ENCODE measurements at regions not wholly inside any gene's neighbourhood (a gene's known extent, or its start where the extent isn't known, plus 50 kb on each side); places are given as distances from the start of the nearest gene placed in this dataset.

- Histone ChIP-seq H3K4me1 (ENCODE audit: insufficient read depth, low read length, poor library complexity, severe bottlenecking) (no peaks in the 10 kb centered on the region), H3K79me2 (ENCODE audit: insufficient read depth, low read length) (no peaks in the 10 kb centered on the region), H3K9me2 (replicated peaks; ENCODE audit: low read depth, low read length) (no peaks in the 10 kb centered on the region), H3K36me3 (ENCODE audit: insufficient read depth, low read length) (no peaks in the 10 kb centered on the region), H3K9ac (ENCODE audit: low read depth, low read length, poor library complexity, severe bottlenecking) (no peak overlapping the region), H3K4me2 (ENCODE audit: low read depth, low read length, poor library complexity, severe bottlenecking) (no peak overlapping the region), H3K27me3 (ENCODE audit: insufficient read depth, low read length, poor library complexity, severe bottlenecking) (no peaks in the 10 kb centered on the region), H3F3A (ENCODE audit: low read depth) (no peaks in the 10 kb centered on the region), H3K9me3 (ENCODE audit: insufficient read depth, low read depth, low read length) (no peaks in the 10 kb centered on the region), H4K20me1 (ENCODE audit: insufficient read depth, low read length, poor library complexity, severe bottlenecking) (no peaks in the 10 kb centered on the region), H2AFZ (ENCODE audit: low read length) (no peak overlapping the region), H3K4me3 (ENCODE audit: low read length, poor library complexity, severe bottlenecking) (no peak overlapping the region)
- TF ChIP-seq EZH2phosphoT487 (IDR thresholded peaks at IDR 0.05; ENCODE audit: borderline replicate concordance) (no peak), CTCF (conservative IDR thresholded peaks at IDR 0.05; ENCODE audit: low read length) (no peak)
Measured at GRCh38 chr2:65487404-65487803, 55.0 kb upstream of the SPRED2 start.

- TF ChIP-seq EZH2phosphoT487 (IDR thresholded peaks at IDR 0.05; ENCODE audit: borderline replicate concordance) (no peak), CTCF (conservative IDR thresholded peaks at IDR 0.05; ENCODE audit: low read length) (no peak)
- H3K9me3 ChIP-seq (ENCODE audit: insufficient read depth, low read depth, low read length), result no peaks in the 10 kb centered on the region
- no peaks in the 10 kb centered on the region for H3K36me3 ChIP-seq (ENCODE audit: insufficient read depth, low read length)
Measured at GRCh38 chr2:65486802-65487201, 54.4 kb upstream of the SPRED2 start.

GRCh38 chr2:65486282-65486681, 53.9 kb upstream of the SPRED2 start:
- Histone ChIP-seq H2AFZ (ENCODE audit: low read length) (no peak overlapping the region), H3K9me3 (ENCODE audit: insufficient read depth, low read depth, low read length) (no peaks in the 10 kb centered on the region), H3K79me2 (ENCODE audit: insufficient read depth, low read length) (no peaks in the 10 kb centered on the region), H3F3A (ENCODE audit: low read depth) (no peaks in the 10 kb centered on the region), H3K36me3 (ENCODE audit: insufficient read depth, low read length) (no peaks in the 10 kb centered on the region), H3K9me2 (replicated peaks; ENCODE audit: low read depth, low read length) (no peaks in the 10 kb centered on the region), H3K9ac (ENCODE audit: low read depth, low read length, poor library complexity, severe bottlenecking) (no peak overlapping the region), H3K4me3 (ENCODE audit: low read length, poor library complexity, severe bottlenecking) (no peak overlapping the region), H4K20me1 (ENCODE audit: insufficient read depth, low read length, poor library complexity, severe bottlenecking) (no peaks in the 10 kb centered on the region), H3K4me1 (ENCODE audit: insufficient read depth, low read length, poor library complexity, severe bottlenecking) (no peaks in the 10 kb centered on the region), H3K4me2 (ENCODE audit: low read depth, low read length, poor library complexity, severe bottlenecking) (no peak overlapping the region), H3K27me3 (ENCODE audit: insufficient read depth, low read length, poor library complexity, severe bottlenecking) (no peaks in the 10 kb centered on the region)
- TF ChIP-seq CTCF (conservative IDR thresholded peaks at IDR 0.05; ENCODE audit: low read length) (no peak), EZH2phosphoT487 (IDR thresholded peaks at IDR 0.05; ENCODE audit: borderline replicate concordance) (no peak)

More at GRCh38 chr2:65486802-65487201, 54.4 kb upstream of the SPRED2 start:
- Histone ChIP-seq H2AFZ (ENCODE audit: low read length) (no peak overlapping the region), H3K9ac (ENCODE audit: low read depth, low read length, poor library complexity, severe bottlenecking) (no peak overlapping the region), H3K4me2 (ENCODE audit: low read depth, low read length, poor library complexity, severe bottlenecking) (no peak overlapping the region), H3K79me2 (ENCODE audit: insufficient read depth, low read length) (no peaks in the 10 kb centered on the region), H3K4me1 (ENCODE audit: insufficient read depth, low read length, poor library complexity, severe bottlenecking) (no peaks in the 10 kb centered on the region), H3K27me3 (ENCODE audit: insufficient read depth, low read length, poor library complexity, severe bottlenecking) (no peaks in the 10 kb centered on the region), H3K4me3 (ENCODE audit: low read length, poor library complexity, severe bottlenecking) (no peak overlapping the region), H3F3A (ENCODE audit: low read depth) (no peaks in the 10 kb centered on the region), H3K9me2 (replicated peaks; ENCODE audit: low read depth, low read length) (no peaks in the 10 kb centered on the region), H4K20me1 (ENCODE audit: insufficient read depth, low read length, poor library complexity, severe bottlenecking) (no peaks in the 10 kb centered on the region)

Measured in Loucy (cell line).